NCI-H345 treated with DMSO at 0.1 percent for 48 hours (cell line): ENCODE measurements at regions not wholly inside any gene's neighbourhood (a gene's known extent, or its start where the extent isn't known, plus 50 kb on each side); places are given as distances from the start of the nearest gene placed in this dataset.
"Not testable (repeated sequence)": the region's sequence is repeated elsewhere in the genome, so short reads cannot be mapped to it uniquely, and the experiment has no call there.

Experiments used
- DNase-seq: peaks from one replicate; lab custom pipeline; 2025; ENCODE audit not compliant: unreplicated experiment; lab: John Stamatoyannopoulos, UW

DNA sequence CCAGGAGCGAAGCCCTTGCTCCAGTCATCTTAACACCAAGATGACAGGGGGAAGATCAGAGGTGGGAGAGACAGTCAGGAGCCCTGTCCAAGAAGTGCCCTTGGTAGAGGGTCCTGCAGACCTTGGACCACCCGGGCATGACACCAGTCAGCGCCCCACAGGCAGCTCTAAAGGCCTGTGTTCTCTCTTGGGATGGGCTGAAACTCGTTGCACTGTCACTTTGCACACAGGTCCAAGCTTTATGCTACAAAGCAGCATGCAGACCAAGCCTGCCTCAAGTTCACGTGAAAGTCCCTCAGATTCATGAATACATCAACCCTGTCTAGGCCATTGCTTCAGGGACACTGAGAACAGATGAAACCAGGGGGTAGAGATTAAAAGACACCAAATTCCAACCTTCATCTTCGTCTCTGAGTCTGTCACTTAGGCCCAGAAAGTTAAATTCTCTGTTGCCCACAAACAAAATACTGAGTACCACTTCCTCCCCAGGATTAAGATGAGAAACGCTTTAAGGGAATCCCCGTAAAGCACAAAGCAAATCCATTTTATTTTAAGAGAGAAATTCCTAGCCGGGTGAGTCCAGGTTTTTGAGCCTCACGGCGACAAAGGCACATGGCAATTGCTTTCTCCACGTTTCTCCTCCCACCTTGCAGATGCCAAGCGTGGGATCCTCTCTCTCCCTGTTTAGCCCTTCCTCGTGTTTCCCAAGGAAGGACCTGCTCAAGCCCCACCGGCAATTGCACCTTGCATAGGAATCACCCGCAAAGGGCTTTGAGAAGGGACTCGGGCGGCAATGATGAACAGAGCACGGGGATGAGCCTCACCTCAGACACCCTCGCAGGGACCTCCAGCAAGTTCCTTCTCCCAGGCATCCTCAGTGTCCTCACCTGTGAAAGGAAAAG lies 75.0 kb upstream of the ID2 start:
- DNase-seq, result no peak

DNA sequence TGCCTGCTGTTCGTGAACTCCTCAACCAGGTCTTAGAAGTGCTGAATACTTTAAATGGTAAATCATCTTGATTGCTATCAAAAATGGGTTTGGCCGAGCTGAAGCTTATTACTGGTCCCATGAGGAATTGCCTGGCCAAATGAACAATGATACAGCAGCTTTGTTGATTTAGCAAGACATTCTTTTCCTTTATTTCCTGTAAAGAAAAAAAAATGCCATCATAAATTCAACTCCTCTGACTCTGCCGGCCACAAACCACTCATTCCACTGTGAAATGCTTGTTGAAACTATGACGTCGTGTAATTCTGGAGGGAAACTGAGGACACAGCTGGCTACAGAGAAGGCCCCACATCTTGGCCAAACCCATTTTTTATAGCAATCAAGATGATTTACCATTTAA lies 74.2 kb upstream of the ID2 start:
- DNase-seq, result no peak

GRCh38 chr2:8608411-8608954 lies 73.4 kb upstream of the ID2 start:
- no peak for DNase-seq

DNA sequence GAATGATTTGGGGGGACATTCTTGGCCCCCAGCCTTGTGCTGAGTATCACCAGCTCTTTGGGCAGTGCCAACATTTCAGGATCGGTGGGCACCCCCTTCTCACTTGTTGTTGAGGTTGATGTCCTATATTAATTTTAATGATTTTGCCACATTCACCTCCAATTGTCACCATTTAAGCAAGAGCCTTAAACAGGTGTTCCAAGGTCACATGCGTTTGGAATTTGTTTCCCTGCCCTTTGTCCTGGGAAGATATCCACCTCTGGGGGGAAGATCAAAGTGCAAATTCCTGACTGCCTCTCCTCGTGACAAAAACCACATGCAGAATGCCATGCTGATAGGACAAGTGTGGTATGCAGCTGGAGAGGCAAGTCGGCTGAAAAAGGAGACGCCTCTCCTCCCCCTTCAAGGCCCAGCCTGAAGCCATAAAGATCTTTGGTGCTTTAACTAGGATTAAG lies 72.5 kb upstream of the ID2 start:
- no peak for DNase-seq

- not testable (repeated sequence) for DNase-seq
Measured at GRCh38 chr2:8610775-8611174, 71.1 kb upstream of the ID2 start.

GRCh38 chr2:8611246-8611645 lies 70.6 kb upstream of the ID2 start:
- no peak for DNase-seq

GRCh38 chr2:8611700-8612099 lies 70.2 kb upstream of the ID2 start:
- no peak for DNase-seq

DNA sequence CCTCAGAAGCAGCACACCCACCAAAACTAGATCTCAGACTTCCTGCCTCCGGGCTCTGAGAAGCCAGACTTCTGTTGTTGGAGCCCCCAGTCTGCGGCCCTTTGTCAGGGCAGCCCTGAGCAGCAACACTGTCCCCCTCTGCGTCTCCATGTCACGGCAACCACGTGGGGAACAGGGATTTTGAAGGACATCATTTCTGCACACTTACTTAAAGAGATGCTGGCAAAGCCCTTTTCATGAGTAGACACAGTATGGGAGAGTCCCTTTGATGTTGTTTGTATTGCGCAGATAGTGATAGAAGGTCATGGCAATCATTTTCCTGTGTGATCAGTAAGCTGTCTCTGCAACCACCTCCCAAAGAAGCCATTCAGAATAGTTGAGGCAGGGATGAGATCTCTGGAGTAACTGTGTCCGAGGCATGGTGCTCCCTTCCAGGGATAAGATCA lies 69.1 kb upstream of the ID2 start:
- DNase-seq, result no peak

GRCh38 chr2:8613207-8613999 lies 68.5 kb upstream of the ID2 start:
- not testable (repeated sequence) for DNase-seq

DNA sequence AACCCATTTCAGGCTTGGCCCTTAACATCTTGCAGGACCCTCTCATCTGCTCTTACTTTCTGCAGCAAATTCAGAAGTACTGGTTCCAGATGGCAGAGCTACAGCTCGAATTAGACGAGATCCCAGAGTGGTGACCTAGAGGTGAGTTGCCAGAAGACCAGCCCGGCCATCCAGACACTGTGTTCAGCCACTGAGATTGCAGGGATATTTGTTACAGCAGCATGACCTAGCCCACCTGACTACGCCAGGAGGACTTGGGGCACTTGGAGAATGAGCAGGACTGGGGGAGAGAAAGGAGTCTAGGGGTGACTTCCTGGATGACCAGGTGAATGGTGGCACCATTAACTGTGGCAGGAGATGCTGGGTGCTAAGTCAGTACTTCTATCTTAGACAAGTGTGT lies 67.2 kb upstream of the ID2 start:
- DNase-seq, result no peak

- no peak for DNase-seq
Measured at GRCh38 chr2:8615252-8615575, 66.6 kb upstream of the ID2 start.

DNA sequence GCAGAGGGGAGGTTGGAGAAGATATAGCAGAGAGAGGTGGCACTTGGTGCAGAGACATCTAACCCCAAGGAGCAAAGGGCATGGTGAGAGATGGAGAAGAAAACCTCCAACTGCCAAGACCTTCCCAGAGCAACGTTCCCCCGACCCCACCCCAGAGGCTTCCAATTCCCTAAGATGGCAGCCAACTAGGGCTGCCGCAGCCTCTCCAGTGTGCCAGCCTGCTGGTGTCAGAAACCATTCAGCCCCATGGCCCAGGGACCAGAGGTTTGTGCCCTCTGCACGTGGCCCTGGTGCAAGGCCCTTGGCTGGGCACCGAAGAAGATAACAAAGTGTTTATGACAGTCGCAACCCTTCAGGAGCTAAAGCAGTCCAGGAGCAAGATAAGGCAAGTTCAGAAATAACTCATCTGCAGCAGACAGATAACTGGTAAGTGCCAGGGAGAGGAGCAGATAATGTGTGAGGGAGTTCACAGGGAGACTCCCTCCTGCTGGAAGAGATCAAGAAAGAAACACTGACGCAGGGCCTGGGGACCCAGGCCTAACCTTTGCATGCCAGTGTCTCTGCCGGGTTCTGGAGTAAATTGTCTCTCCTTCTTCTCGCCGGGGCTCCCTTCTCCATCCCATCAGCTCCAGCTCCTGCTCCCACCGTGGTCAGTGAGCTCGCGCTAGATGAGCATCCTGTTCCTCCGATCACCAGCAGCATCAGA lies 66.1 kb upstream of the ID2 start:
- DNase-seq, result no peak

- no peak for DNase-seq
Measured at GRCh38 chr2:8617048-8617447, 64.8 kb upstream of the ID2 start.

DNA sequence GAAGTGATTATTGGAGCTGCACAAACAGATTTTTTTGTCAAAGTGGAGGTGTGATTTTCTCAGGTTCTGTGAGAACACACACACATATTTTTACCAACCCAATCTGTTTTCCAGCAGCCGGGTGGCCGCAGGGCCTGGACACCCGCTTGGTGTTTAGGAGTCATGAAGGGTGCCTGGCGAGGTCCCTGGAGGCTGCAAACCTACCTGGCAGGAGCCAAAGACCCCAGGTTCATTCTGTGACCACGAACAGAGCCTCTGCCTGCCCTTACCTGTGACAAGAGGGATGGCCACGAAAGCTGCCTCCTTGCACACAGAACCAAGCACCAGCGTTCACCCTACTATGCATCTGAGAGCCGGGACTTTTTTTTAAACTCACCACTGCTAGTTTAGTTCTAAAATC lies 64.3 kb upstream of the ID2 start:
- DNase-seq, result no peak

- DNase-seq, result no peak
Measured at GRCh38 chr2:8619071-8619470, 62.8 kb upstream of the ID2 start.

- no peak for DNase-seq
Measured at GRCh38 chr2:8620611-8621382, 61.1 kb upstream of the ID2 start.

DNA sequence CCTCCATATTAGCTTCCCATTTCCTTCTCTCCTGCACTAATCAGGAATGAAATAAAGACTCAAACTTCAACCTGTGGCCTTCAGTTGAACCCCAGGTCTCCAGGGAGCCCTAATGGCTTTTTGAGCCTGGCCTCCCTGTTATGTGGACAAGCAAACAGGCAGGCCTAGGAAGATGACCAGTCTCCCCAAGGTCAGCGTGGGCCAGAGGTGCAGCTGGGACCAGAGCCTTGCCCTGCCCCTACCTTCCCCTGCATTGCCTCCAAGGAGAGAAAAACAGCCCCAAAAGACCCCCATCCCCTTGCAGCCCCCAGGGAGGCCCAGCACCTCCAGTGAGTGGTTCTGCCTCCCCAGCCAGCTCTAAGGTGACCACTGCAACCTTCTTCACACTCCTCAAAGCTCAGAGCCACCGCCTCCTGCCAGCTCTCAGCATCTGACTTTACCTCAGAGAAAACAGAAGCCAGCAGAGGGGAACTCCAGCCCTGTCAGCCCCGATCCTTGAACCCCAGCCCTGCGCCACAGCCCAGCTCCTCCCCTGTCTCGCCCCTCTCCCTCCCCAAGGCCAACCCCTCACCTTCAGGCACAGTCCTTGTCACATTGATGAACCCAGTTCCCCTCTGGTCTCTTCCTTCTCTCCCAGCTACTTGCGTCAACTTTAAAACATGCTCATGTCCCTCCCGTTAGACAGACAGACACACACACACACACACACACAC lies 59.5 kb upstream of the ID2 start:
- no peak for DNase-seq

DNA sequence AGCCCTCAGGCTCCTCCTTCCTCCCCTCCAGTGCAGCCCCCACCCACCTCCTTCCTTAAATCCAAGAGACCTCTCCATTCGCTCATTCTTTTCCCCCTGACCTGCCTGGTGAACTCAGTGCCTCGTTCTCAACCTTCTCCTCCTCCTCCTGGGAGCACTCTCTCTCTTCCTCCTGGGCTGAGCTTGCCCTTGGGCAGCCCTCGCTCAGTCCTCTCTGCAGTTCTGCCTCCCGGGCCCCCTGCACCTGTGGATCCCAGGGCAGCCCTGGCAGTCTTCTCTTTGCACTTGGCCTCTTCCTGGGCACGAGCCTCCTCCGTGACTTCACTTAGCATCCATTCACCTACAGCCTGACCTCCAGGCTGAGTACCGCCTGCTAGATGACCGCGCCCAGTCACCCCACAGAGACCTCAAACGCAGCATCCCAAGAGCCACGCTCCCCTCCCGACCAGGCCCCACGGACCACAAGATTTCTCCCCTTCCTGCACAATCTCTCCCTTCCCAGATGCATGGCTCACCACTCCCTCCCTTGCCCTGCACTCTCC lies 58.9 kb upstream of the ID2 start:
- no peak for DNase-seq

- DNase-seq, result no peak
Measured at GRCh38 chr2:8623576-8623957, 58.3 kb upstream of the ID2 start.
